HG03175 (cell line): ENCODE measurements at regions not wholly inside any gene's neighbourhood (a gene's known extent, or its start where the extent isn't known, plus 50 kb on each side); places are given as distances from the start of the nearest gene placed in this dataset.
"Not testable (repeated sequence)": the region's sequence is repeated elsewhere in the genome, so short reads cannot be mapped to it uniquely, and the experiment has no call there.

ENCODE experiments used
- ATAC-seq: cut with Tn5 transposase; IDR thresholded peaks from one replicate; pipeline ENCODE4 v1.9.1; 2021; ENCODE audit warnings: mild to moderate bottlenecking, moderate library complexity; ENCODE audit not compliant: unreplicated experiment

- no peak for ATAC-seq
Measured at GRCh38 chr4:188282471-188283232, 143.4 kb downstream of the TRIML1 start.

- no peak for ATAC-seq
Measured at GRCh38 chr4:188287169-188287894, 148.1 kb downstream of the TRIML1 start.

GRCh38 chr4:188289531-188290125, 150.4 kb downstream of the TRIML1 start:
- no peak for ATAC-seq

GRCh38 chr4:188295899-188296298, 156.7 kb downstream of the TRIML1 start:
- ATAC-seq = no peak

GRCh38 chr4:188296331-188296730, 157.1 kb downstream of the TRIML1 start:
- ATAC-seq = no peak

- ATAC-seq = no peak
Measured at GRCh38 chr4:188297873-188298272, 158.6 kb downstream of the TRIML1 start.

GRCh38 chr4:188299161-188299560, 159.9 kb downstream of the TRIML1 start:
- no peak for ATAC-seq

GRCh38 chr4:188300385-188300784, 161.1 kb downstream of the TRIML1 start:
- no peak for ATAC-seq

- no peak for ATAC-seq
Measured at GRCh38 chr4:188305690-188306089, 166.4 kb downstream of the TRIML1 start.

- ATAC-seq = no peak
Measured at GRCh38 chr4:188307591-188307990, 168.3 kb downstream of the TRIML1 start.

GRCh38 chr4:188308142-188308541, 168.9 kb downstream of the TRIML1 start:
- ATAC-seq = no peak

GRCh38 chr4:188316391-188316790, 177.2 kb downstream of the TRIML1 start:
- no peak for ATAC-seq

GRCh38 chr4:188328966-188329365, 189.7 kb downstream of the TRIML1 start:
- no peak for ATAC-seq

- no peak for ATAC-seq
Measured at GRCh38 chr4:188329521-188329920, 190.3 kb downstream of the TRIML1 start.

GRCh38 chr4:188332265-188332664, 193.0 kb downstream of the TRIML1 start:
- ATAC-seq = no peak

- ATAC-seq = no peak
Measured at GRCh38 chr4:188336891-188337290, 197.7 kb downstream of the TRIML1 start.

GRCh38 chr4:188341428-188341827, 202.2 kb downstream of the TRIML1 start:
- ATAC-seq = no peak

- no peak for ATAC-seq
Measured at GRCh38 chr4:188346171-188346809, 207.0 kb downstream of the TRIML1 start.

- no peak for ATAC-seq
Measured at GRCh38 chr4:188347339-188347738, 208.1 kb downstream of the TRIML1 start.

GRCh38 chr4:188349569-188349968, 210.3 kb downstream of the TRIML1 start:
- not testable (repeated sequence) for ATAC-seq

- no peak for ATAC-seq
Measured at GRCh38 chr4:188363196-188363595, 224.0 kb downstream of the TRIML1 start.
